PFSK-1 (cell line): ENCODE measurements at regions not wholly inside any gene's neighbourhood (a gene's known extent, or its start where the extent isn't known, plus 50 kb on each side); places are given as distances from the start of the nearest gene placed in this dataset.

ENCODE experiments used
- FOXP2 ChIP-seq: optimal IDR thresholded peaks from 2 replicates; pipeline ENCODE3; 2011; ENCODE audit warnings: borderline replicate concordance, control low read depth, inconsistent platforms; ENCODE audit not compliant: insufficient read depth; ENCODE audit errors: extremely low read length, extremely low read depth
- POLR2AphosphoS5 ChIP-seq: IDR thresholded peaks from 2 replicates; pipeline ENCODE4 v1.6.1; 2012; ENCODE audit warnings: low read depth, mild to moderate bottlenecking, control low read depth, low read length, moderate library complexity
- REST ChIP-seq, 2 experiments: IDR thresholded peaks; 2 replicates each; pipeline versions ENCODE4 v1.6.1 to v1.8.0; 2011 to 2012; ENCODE audit warnings: low read depth in 2 of 2, low read length in 2 of 2, control low read depth in 1 of 2, inconsistent platforms in 1 of 2, mild to moderate bottlenecking in 1 of 2, moderate library complexity in 1 of 2; ENCODE audit not compliant: insufficient read depth in 1 of 2
- SIN3A ChIP-seq: IDR thresholded peaks from 2 replicates; pipeline ENCODE4 v1.6.1; 2012; ENCODE audit warnings: mild to moderate bottlenecking, low read length, moderate library complexity, borderline replicate concordance; ENCODE audit not compliant: insufficient read depth
- TAF1 ChIP-seq: IDR thresholded peaks from 2 replicates; pipeline ENCODE4 v1.6.1; 2012; ENCODE audit warnings: low read length, control low read depth, borderline replicate concordance; ENCODE audit not compliant: insufficient read depth

GRCh38 chr1:234665975-234666605 lies 56.1 kb upstream of the IRF2BP2 start:
- no peak for TF ChIP-seq REST (IDR thresholded peaks at IDR 0.05; ENCODE audit: insufficient read depth in 1 of 2, low read depth in 2 of 2, low read length in 2 of 2)
- no peak for TF ChIP-seq TAF1
- TF ChIP-seq POLR2AphosphoS5 = no peak
- no peak for TF ChIP-seq SIN3A
- TF ChIP-seq FOXP2 = no peak
